Stomach (tissue), 8 donors: ENCODE measurements at regions not wholly inside any gene's neighbourhood (a gene's known extent, or its start where the extent isn't known, plus 50 kb on each side); places are given as distances from the start of the nearest gene placed in this dataset.

Experiments
- DNase-seq, 2 donors: peaks; one replicate each; pipeline versions ENCODE4 v3.0.0 to v3.0.0-alpha.2; 2013 to 2019
- H3K27ac ChIP-seq, 5 donors: fragments of 200-600 bp in 4 of 5; sonication (generic) in 4 of 5; one replicate each; pipeline ENCODE4 v1.5.1; 2013 to 2019; ENCODE audit warnings: mild to moderate bottlenecking in 1 of 5, moderate library complexity in 1 of 5
- H3K27me3 ChIP-seq, 3 donors: fragments of 200-600 bp; sonication (generic); one replicate each; pipeline ENCODE4 v1.5.1; 2017 to 2019; ENCODE audit warnings: mixed run types in 1 of 3
- H3K36me3 ChIP-seq, 4 donors: fragments of 200-600 bp; sonication (generic); 1 replicate in 3 of 4; 2 replicates in 1 of 4; pipeline ENCODE4 v1.5.1; 2016 to 2019
- H3K4me1 ChIP-seq, 4 donors: fragments of 200-600 bp; sonication (generic); one replicate each; pipeline ENCODE4 v1.5.1; 2016 to 2019
- H3K4me3 ChIP-seq, 4 donors: fragments of 200-600 bp; sonication (generic) in 3 of 4; one replicate each; pipeline ENCODE4 v1.5.1; 2016 to 2019; ENCODE audit warnings: mild to moderate bottlenecking in 1 of 4
- H3K9me3 ChIP-seq, 4 donors: fragments of 200-600 bp; sonication (generic); one replicate each; pipeline ENCODE4 v1.5.1; 2016 to 2019
- EP300 ChIP-seq: sonication (generic); formaldehyde crosslinking; IDR thresholded peaks from one replicate; pipeline ENCODE4 v1.6.1; 2017; ENCODE audit warnings: antibody characterized with exemption
- POLR2A ChIP-seq, 4 donors: fragments of 450-650 bp; IDR thresholded peaks; one replicate each; pipeline ENCODE4 v1.6.1; 2016; ENCODE audit warnings: antibody characterized with exemption in 4 of 4, control low read depth in 2 of 4, mild to moderate bottlenecking in 1 of 4, moderate library complexity in 1 of 4
- POLR2AphosphoS5 ChIP-seq, 3 donors: sonication (generic); formaldehyde crosslinking; IDR thresholded peaks; one replicate each; pipeline ENCODE4 v1.6.1; 2016; ENCODE audit warnings: antibody characterized with exemption in 3 of 3
- WGBS, 5 donors: extraction: QIAGEN DNeasy Blood & Tissue Kit in 3 of 5; methylation state at CpG; one replicate each; pipeline versions ENCODE4 v1.1.5 to v1.1.7; 2013 to 2018; 5-methylcytosine and 5-hydroxymethylcytosine counted together
- intact Hi-C: fragments of 100-400 bp; cut with DNase I; formaldehyde crosslinking; loops from one replicate; pipeline ENCODE4 v1.15.1; 2023; ENCODE audit warnings: low total_unique reads
- TF ChIP-seq, protein P1 (sequence below), 7 experiments: fragments of 450-650 bp in 4 of 7; fragments of 200-600 bp in 3 of 7; sonication (generic) in 3 of 7; IDR thresholded peaks; one replicate each; pipeline ENCODE4 v1.5.1; 2016 to 2019; ENCODE audit warnings: antibody characterized with exemption in 7 of 7, control low read depth in 2 of 7, mild to moderate bottlenecking in 1 of 7
- donor health status: healthy with polysubstance abuse.
- donor health status: Bipolar disorder and iron deficiency.
- donor health status: healthy.

DNA sequence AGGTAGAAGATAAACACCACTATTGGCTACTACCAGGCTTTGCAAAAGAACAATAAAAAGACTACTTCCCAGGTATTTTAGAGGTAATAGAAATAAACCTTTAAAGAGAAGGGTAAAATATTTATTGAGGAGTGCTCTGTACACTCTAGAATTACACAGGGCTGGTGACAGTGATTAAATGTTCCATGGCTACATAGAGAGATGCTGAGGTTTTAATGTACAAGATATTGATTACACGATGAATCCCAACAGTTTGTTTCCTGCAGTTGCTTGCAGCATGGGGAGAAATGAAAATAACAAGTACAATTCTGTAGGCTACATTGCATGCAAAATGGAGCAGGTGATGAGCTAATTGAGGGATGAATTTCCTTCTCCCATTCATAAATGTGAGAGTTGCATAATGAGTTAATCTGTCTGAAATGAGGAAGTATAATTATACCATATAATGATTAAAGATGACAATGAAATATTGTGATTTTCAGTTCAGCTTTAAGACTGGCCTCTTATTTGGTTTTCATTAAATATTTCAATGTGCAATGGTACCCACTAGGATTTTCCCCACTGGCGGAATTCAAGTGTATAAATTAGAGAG lies 266.1 kb downstream of the SOCS6 start:
- no peak overlapping the region for H3K4me3 ChIP-seq

DNA sequence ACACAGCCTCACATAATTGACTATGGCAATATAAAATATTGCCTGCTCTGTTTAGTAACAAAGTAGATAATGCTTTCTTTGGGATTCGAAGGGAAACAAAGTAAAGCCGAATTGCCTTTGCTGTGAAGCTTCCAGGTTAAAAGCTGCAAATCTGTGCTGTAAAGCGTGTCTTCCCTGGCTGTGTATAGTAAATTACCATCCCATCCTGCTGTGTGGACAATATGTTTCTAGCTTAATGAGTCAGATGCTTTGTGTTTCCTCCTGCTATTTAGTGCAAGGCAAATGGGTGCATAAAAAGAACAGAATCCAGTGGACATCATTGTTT lies 265.1 kb downstream of the SOCS6 start:
- no peak for DNase-seq
- Histone ChIP-seq H3K4me1 (no peaks in the 10 kb centered on the region), H3K27me3 (no peaks in the 10 kb centered on the region), H3K27ac (no peak overlapping the region), H3K4me3 (no peak overlapping the region), H3K36me3 (no peaks in the 10 kb centered on the region), H3K9me3 (peaks cover 0 to under 1% (median 0%) of the 10 kb centered on the region in 4 donors)
- 65 to 79% (median 77%) methylated on average over 3 of the region's 3 CpGs for WGBS, 5 donors
- intact Hi-C loops, result no loop called here
- no peak for TF ChIP-seq EP300
- TF ChIP-seq POLR2A (IDR thresholded peaks at IDR 0.05), result no peak
- TF ChIP-seq, protein P1, sequence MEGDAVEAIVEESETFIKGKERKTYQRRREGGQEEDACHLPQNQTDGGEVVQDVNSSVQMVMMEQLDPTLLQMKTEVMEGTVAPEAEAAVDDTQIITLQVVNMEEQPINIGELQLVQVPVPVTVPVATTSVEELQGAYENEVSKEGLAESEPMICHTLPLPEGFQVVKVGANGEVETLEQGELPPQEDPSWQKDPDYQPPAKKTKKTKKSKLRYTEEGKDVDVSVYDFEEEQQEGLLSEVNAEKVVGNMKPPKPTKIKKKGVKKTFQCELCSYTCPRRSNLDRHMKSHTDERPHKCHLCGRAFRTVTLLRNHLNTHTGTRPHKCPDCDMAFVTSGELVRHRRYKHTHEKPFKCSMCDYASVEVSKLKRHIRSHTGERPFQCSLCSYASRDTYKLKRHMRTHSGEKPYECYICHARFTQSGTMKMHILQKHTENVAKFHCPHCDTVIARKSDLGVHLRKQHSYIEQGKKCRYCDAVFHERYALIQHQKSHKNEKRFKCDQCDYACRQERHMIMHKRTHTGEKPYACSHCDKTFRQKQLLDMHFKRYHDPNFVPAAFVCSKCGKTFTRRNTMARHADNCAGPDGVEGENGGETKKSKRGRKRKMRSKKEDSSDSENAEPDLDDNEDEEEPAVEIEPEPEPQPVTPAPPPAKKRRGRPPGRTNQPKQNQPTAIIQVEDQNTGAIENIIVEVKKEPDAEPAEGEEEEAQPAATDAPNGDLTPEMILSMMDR (IDR thresholded peaks at IDR 0.05), result no peak
- TF ChIP-seq POLR2AphosphoS5 (IDR thresholded peaks at IDR 0.05), result no peak

More for the DNA sequence above, 266.1 kb downstream of the SOCS6 start:
- H3K27me3 ChIP-seq, result no peaks in the 10 kb centered on the region
- intact Hi-C loops, result no loop called here
- no peak for DNase-seq
- no peaks in the 10 kb centered on the region for H3K36me3 ChIP-seq
- 65 to 84% (median 76%) methylated on average over 2 of the region's 2 CpGs for WGBS, 5 donors
- H3K4me1 ChIP-seq, result no peaks in the 10 kb centered on the region
- H3K27ac ChIP-seq, result no peak overlapping the region
- TF ChIP-seq, protein P1 (IDR thresholded peaks at IDR 0.05), result no peak
- TF ChIP-seq EP300, result no peak
- TF ChIP-seq POLR2A (IDR thresholded peaks at IDR 0.05), result no peak
- no peak for TF ChIP-seq POLR2AphosphoS5 (IDR thresholded peaks at IDR 0.05)
- no peaks in the 10 kb centered on the region for H3K9me3 ChIP-seq

DNA sequence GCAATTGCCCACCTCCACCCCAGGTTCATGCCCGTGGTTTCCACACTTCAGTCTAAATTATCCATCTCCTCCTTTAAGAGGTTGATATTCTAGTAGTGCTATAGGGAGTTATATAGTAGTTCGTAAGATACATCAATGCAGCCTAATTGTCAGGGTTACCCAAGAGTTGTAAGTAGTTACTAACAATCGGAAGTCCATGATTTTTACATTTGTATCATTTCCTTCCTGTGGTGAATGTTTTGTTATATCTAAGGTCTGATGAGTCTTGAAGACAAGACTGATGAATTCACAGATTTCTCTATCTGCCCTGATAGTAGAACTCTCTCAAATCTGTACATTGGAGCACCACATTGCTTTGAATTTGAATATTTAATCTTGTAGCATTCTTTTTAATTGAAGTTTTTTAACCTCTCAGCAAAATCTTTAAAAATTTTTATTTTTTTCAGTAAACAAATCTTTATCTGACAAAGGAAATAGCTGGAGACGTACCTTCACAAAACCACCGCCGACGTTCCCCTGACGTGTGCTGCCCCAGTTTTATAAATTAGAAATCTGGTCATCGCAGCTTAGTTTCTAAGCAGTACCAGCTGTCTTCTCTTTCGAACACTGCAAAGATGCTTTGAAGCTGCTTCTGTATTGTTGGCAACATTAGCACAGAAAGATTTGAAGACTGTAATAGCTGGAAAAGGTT lies 264.5 kb downstream of the SOCS6 start:
- TF ChIP-seq, protein P1 (IDR thresholded peaks at IDR 0.05), result no peak
- no peak for TF ChIP-seq POLR2AphosphoS5 (IDR thresholded peaks at IDR 0.05)
- TF ChIP-seq EP300, result no peak
- no peak for TF ChIP-seq POLR2A (IDR thresholded peaks at IDR 0.05)
- intact Hi-C loops, result no loop called here
- 62 to 79% (median 76%) methylated on average over 10 of the region's 10 CpGs for WGBS, 5 donors

DNA sequence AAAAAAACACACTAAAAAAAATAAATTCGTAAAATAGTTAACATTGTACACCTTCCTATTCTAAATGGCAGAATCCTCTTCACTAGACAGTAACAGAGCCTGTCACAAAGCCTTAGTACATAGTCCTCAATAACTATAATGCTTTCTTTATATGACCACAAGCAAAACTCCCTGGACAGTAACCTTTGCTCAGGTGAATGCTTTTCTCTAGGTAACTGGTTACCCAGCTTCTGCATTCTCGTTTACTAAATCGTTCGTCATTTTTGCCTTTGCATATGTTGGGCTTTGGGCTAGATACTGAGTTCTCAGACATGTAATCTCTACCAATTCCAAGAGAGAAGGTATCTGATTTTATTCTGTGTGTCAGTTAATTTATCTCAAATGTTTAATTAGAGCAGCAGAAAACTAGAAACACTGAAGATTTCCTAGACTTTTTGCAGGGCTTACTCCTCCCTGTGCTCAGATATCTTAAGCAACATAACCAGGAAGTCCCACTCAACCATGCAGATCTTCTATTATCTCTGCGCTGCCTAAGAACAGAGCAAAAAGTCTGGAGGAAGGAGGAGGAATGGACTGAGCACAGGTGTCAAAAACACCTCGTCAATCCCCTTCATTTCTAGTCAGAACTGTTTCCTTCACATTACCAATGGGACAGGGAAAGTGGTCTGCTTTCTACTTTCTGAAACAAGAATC lies 247.7 kb downstream of the SOCS6 start:
- no peaks in the 10 kb centered on the region for H3K4me1 ChIP-seq
- 62 to 78% (median 76%) methylated on average over 6 of the region's 6 CpGs for WGBS, 5 donors
- no peaks in the 10 kb centered on the region for H3K36me3 ChIP-seq
- H3K27me3 ChIP-seq, result no peaks in the 10 kb centered on the region
- DNase-seq, result no peak
- TF ChIP-seq POLR2AphosphoS5 (IDR thresholded peaks at IDR 0.05), result no peak
- no peak for TF ChIP-seq POLR2A (IDR thresholded peaks at IDR 0.05)
- TF ChIP-seq EP300, result no peak
- TF ChIP-seq, protein P1 (IDR thresholded peaks at IDR 0.05), result no peak
- no peak overlapping the region for H3K4me3 ChIP-seq
- intact Hi-C loops, result no loop called here
- H3K27ac ChIP-seq, result no peak overlapping the region
- H3K9me3 ChIP-seq, result no peaks in the 10 kb centered on the region

More for the DNA sequence above, 264.5 kb downstream of the SOCS6 start:
- Histone ChIP-seq H3K9me3 (peaks cover 0 to 6% (median 0%) of the 10 kb centered on the region in 4 donors), H3K36me3 (no peaks in the 10 kb centered on the region), H3K27ac (no peak overlapping the region), H3K27me3 (no peaks in the 10 kb centered on the region), H3K4me3 (no peak overlapping the region), H3K4me1 (no peaks in the 10 kb centered on the region)
- DNase-seq, result no peak
